Activated CD8-positive, alpha-beta T cell treated with anti-CD3 and anti-CD28 coated beads for 36 hours (primary cell): ENCODE measurements at regions not wholly inside any gene's neighbourhood (a gene's known extent, or its start where the extent isn't known, plus 50 kb on each side); places are given as distances from the start of the nearest gene placed in this dataset.
"Not testable (repeated sequence)": the region's sequence is repeated elsewhere in the genome, so short reads cannot be mapped to it uniquely, and the experiment has no call there.

ENCODE experiments used
- ATAC-seq: fragments of 200-7000 bp; cut with Tn5 transposase; one replicate; pipeline ENCODE4 v1.10.0; 2021; ENCODE audit warnings: mild to moderate bottlenecking, moderate library complexity
- CTCF ChIA-PET: fragments of 350-600 bp; sonication (Branson Sonifier 250); formaldehyde crosslinking; loops from one replicate; lab custom pipeline; 2021; ENCODE audit warnings: antibody characterized with exemption; lab: Charles Lee
- POLR2A ChIA-PET: fragments of 350-600 bp; sonication (Branson Sonifier 250); formaldehyde crosslinking; loops from one replicate; lab custom pipeline; 2021; ENCODE audit warnings: antibody characterized with exemption; lab: Charles Lee
- DNase-seq: peaks from one replicate; pipeline ENCODE4 v3.0.0-alpha.2; 2020
- H3K27ac Mint-ChIP-seq: one replicate; pipeline ENCODE4 v1.8.0; 2021; ENCODE audit warnings: mild to moderate bottlenecking, mixed read lengths
- H3K27me3 Mint-ChIP-seq: one replicate; pipeline ENCODE4 v1.8.0; 2021; ENCODE audit warnings: mixed read lengths
- H3K36me3 Mint-ChIP-seq: one replicate; pipeline ENCODE4 v1.8.0; 2021; ENCODE audit warnings: low read depth, mixed read lengths
- H3K4me1 Mint-ChIP-seq: one replicate; pipeline ENCODE4 v1.8.0; 2021; ENCODE audit warnings: low read depth, mixed read lengths
- H3K4me3 Mint-ChIP-seq: one replicate; pipeline ENCODE4 v1.8.0; 2021; ENCODE audit warnings: mild to moderate bottlenecking, moderate library complexity, mixed read lengths
- H3K9me3 Mint-ChIP-seq: one replicate; pipeline ENCODE4 v1.8.0; 2021; ENCODE audit warnings: mixed read lengths
- intact Hi-C: fragments of 100-400 bp; cut with micrococcal nuclease; formaldehyde crosslinking; loops from one replicate; pipeline ENCODE4 v1.10.0; 2022
- TF ChIP-seq, protein P1 (sequence below): fragments of 200-600 bp; IDR thresholded peaks from one replicate; pipeline ENCODE4 v1.8.0; 2022; ENCODE audit warnings: antibody characterized with exemption, mild to moderate bottlenecking

GRCh38 chr3:34508732-34509131 lies 710.3 kb downstream of the PDCD6IP start:
- H3K27me3 Mint-ChIP-seq, result no peaks in the 10 kb centered on the region
- no peaks in the 10 kb centered on the region for H3K36me3 Mint-ChIP-seq
- ChIA-PET POLR2A (no interaction called here), CTCF (interaction anchor here (0.5 kb wide), 1 partner anchor 126 kb away, joined by 3 read pairs; no protein-coding TSS in a partner anchor)
- intact Hi-C loops, result no loop called here
- H3K27ac Mint-ChIP-seq, result no peak overlapping the region
- no peaks in the 10 kb centered on the region for H3K4me1 Mint-ChIP-seq
- H3K9me3 Mint-ChIP-seq, result no peaks in the 10 kb centered on the region
- no peak for DNase-seq
- TF ChIP-seq, protein P1, sequence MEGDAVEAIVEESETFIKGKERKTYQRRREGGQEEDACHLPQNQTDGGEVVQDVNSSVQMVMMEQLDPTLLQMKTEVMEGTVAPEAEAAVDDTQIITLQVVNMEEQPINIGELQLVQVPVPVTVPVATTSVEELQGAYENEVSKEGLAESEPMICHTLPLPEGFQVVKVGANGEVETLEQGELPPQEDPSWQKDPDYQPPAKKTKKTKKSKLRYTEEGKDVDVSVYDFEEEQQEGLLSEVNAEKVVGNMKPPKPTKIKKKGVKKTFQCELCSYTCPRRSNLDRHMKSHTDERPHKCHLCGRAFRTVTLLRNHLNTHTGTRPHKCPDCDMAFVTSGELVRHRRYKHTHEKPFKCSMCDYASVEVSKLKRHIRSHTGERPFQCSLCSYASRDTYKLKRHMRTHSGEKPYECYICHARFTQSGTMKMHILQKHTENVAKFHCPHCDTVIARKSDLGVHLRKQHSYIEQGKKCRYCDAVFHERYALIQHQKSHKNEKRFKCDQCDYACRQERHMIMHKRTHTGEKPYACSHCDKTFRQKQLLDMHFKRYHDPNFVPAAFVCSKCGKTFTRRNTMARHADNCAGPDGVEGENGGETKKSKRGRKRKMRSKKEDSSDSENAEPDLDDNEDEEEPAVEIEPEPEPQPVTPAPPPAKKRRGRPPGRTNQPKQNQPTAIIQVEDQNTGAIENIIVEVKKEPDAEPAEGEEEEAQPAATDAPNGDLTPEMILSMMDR, result no peak
- no peak for ATAC-seq
- no peak overlapping the region for H3K4me3 Mint-ChIP-seq

- intact Hi-C loops, result no loop called here
- Mint-ChIP-seq H3K4me1 (no peaks in the 10 kb centered on the region), H3K27me3 (no peaks in the 10 kb centered on the region), H3K27ac (no peak overlapping the region), H3K4me3 (no peak overlapping the region), H3K9me3 (no peaks in the 10 kb centered on the region), H3K36me3 (no peaks in the 10 kb centered on the region)
- ChIA-PET POLR2A (no interaction called here), CTCF (no interaction called here)
- DNase-seq (no peak), ATAC-seq (no peak)
- TF ChIP-seq, protein P1, result no peak
Observed at GRCh38 chr3:34511891-34512290, 713.5 kb downstream of the PDCD6IP start.

DNA sequence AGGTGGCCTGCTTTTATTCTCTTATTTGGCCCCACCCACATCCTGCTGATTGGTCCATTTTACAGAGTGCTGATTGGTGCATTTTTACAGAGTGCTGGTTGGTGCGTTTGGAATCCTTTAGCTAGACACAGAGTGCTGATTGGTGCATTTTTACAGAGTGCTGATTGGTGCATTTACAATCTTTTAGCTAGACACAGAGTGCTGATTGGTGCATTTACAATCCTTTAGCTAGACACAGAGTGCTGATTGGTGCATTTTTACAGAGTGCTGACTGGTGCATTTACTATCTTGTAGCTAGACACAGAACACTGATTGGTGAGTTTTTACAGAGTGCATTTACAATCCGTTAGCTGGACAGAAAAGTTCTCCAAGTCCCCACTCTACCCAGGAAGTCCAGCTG lies 720.6 kb downstream of the PDCD6IP start:
- H3K27ac Mint-ChIP-seq, H3K27me3 Mint-ChIP-seq, CTCF ChIA-PET, H3K9me3 Mint-ChIP-seq, DNase-seq, H3K36me3 Mint-ChIP-seq, H3K4me3 Mint-ChIP-seq, intact Hi-C loops, H3K4me1 Mint-ChIP-seq, POLR2A ChIA-PET, ATAC-seq: not testable (repeated sequence)

DNA sequence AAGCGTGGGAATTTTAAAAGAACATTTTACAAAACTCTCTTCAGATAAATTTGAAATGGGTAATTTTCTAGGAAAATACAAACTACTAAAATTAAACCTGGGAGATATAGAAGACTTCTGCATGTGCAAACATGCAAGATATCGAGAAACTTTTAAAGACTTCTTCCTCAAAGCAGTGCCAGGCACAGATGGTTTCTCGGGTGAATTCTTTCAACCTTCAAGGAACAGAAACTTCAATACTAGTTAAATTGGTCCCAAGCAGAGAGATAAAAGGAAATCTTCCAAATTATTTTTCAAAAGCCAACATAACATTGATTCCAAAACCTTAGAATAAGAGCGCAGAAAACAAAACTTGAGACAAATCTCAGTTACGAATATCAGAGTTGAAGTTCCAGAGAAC lies 732.7 kb downstream of the PDCD6IP start:
- no peak for ATAC-seq
- TF ChIP-seq, protein P1, result no peak
- intact Hi-C loops, result no loop called here
- POLR2A ChIA-PET, result no interaction called here
- no peak overlapping the region for H3K27ac Mint-ChIP-seq
- CTCF ChIA-PET, result no interaction called here
- no peak overlapping the region for H3K4me3 Mint-ChIP-seq
- no peaks in the 10 kb centered on the region for H3K9me3 Mint-ChIP-seq
- DNase-seq, result no peak
- no peaks in the 10 kb centered on the region for H3K36me3 Mint-ChIP-seq
- H3K27me3 Mint-ChIP-seq, result no peaks in the 10 kb centered on the region
- H3K4me1 Mint-ChIP-seq, result no peaks in the 10 kb centered on the region

DNA sequence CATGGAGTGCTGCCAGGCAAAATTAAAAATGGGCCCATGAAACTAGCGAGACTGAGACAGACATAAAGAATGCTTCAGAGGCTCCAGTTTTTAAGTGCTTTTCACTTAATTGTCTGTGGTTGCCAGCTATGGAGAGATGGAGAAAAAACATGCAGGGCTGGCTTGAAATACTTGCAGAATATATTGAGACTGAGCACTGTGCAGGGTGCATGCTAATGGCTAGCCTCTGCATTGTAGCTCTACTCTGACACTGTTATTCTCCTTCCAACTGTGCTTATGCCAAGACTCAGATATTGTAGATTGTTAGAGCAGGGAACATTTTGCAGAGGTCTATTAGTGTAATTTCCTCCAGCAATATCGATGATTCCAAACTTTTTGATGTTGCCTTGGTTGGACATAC lies 735.0 kb downstream of the PDCD6IP start:
- no peak for DNase-seq
- ATAC-seq, result no peak
- no peaks in the 10 kb centered on the region for H3K27me3 Mint-ChIP-seq
- POLR2A ChIA-PET, result no interaction called here
- no peak overlapping the region for H3K27ac Mint-ChIP-seq
- no peaks in the 10 kb centered on the region for H3K9me3 Mint-ChIP-seq
- no peak overlapping the region for H3K4me3 Mint-ChIP-seq
- TF ChIP-seq, protein P1, result no peak
- H3K36me3 Mint-ChIP-seq, result no peaks in the 10 kb centered on the region
- H3K4me1 Mint-ChIP-seq, result no peaks in the 10 kb centered on the region
- intact Hi-C loops, result no loop called here
- CTCF ChIA-PET, result no interaction called here

DNA sequence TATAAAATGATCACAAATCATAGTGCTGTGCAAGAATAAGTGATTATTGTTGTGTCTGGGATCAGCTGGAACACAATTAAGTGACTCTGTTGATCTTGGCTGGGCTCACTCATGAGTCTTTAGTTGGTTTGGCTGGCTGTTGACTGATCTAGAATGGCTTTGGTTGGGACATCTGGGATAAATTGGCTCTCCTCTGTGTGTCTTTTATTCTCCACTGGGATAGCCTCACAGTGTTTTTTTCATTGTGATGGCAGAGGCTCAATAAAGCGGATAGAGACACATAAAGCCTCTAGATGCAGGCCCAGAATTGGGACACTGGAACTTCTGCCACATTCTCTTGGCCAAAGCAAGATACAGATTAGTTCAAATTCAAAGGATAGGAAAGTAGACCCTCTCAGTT lies 735.6 kb downstream of the PDCD6IP start:
- TF ChIP-seq, protein P1, result no peak
- intact Hi-C loops, result no loop called here
- Mint-ChIP-seq H3K9me3 (no peaks in the 10 kb centered on the region), H3K27ac (no peak overlapping the region), H3K27me3 (no peaks in the 10 kb centered on the region), H3K36me3 (no peaks in the 10 kb centered on the region), H3K4me1 (no peaks in the 10 kb centered on the region), H3K4me3 (no peak overlapping the region)
- ATAC-seq (no peak), DNase-seq (no peak)
- ChIA-PET CTCF (no interaction called here), POLR2A (no interaction called here)
